ENCODE measurements at regions not wholly inside any gene's neighbourhood (a gene's known extent, or its start where the extent isn't known, plus 50 kb on each side); places are given as distances from the start of the nearest gene placed in this dataset.

GRCh38 chr20:6831461-6831860 lies 64.0 kb downstream of the BMP2 start:
- DNase-seq (ENCODE audit: low read depth): no peak

GRCh38 chr20:6832811-6833210 lies 65.3 kb downstream of the BMP2 start:
- DNase-seq (ENCODE audit: low read depth): no peak

- DNase-seq (ENCODE audit: low read depth): no peak
Measured at GRCh38 chr20:6835609-6836008, 68.1 kb downstream of the BMP2 start.

GRCh38 chr20:6836821-6837374 lies 69.4 kb downstream of the BMP2 start:
- DNase-seq (ENCODE audit: low read depth): no peak

GRCh38 chr20:6837730-6838129 lies 70.2 kb downstream of the BMP2 start:
- DNase-seq (ENCODE audit: low read depth): no peak

GRCh38 chr20:6838181-6838826 lies 70.8 kb downstream of the BMP2 start:
- DNase-seq (ENCODE audit: low read depth): no peak

GRCh38 chr20:6841128-6841527 lies 73.6 kb downstream of the BMP2 start:
- no peak for DNase-seq (ENCODE audit: low read depth)

GRCh38 chr20:6845141-6845540 lies 77.7 kb downstream of the BMP2 start:
- DNase-seq (ENCODE audit: low read depth): no peak

- no peak for DNase-seq (ENCODE audit: low read depth)
Measured at GRCh38 chr20:6848041-6848440, 80.6 kb downstream of the BMP2 start.

- DNase-seq (ENCODE audit: low read depth): no peak
Measured at GRCh38 chr20:6848992-6849391, 81.5 kb downstream of the BMP2 start.

GRCh38 chr20:6851136-6851535 lies 83.7 kb downstream of the BMP2 start:
- no peak for DNase-seq (ENCODE audit: low read depth)

- DNase-seq (ENCODE audit: low read depth): no peak
Measured at GRCh38 chr20:6852478-6852877, 85.0 kb downstream of the BMP2 start.

GRCh38 chr20:6855104-6855503 lies 87.6 kb downstream of the BMP2 start:
- DNase-seq (ENCODE audit: low read depth): no peak

- no peak for DNase-seq (ENCODE audit: low read depth)
Measured at GRCh38 chr20:6855796-6856195, 88.3 kb downstream of the BMP2 start.

GRCh38 chr20:6857927-6858326 lies 90.4 kb downstream of the BMP2 start:
- DNase-seq (ENCODE audit: low read depth): no peak

- DNase-seq (ENCODE audit: low read depth): no peak
Measured at GRCh38 chr20:6863355-6863754, 95.9 kb downstream of the BMP2 start.

GRCh38 chr20:6863798-6864201 lies 96.3 kb downstream of the BMP2 start:
- DNase-seq (ENCODE audit: low read depth): no peak

- DNase-seq (ENCODE audit: low read depth): no peak
Measured at GRCh38 chr20:6864740-6865139, 97.3 kb downstream of the BMP2 start.

GRCh38 chr20:6866741-6867140 lies 99.3 kb downstream of the BMP2 start:
- DNase-seq (ENCODE audit: low read depth): peak; percentile 1

- DNase-seq (ENCODE audit: low read depth): no peak
Measured at GRCh38 chr20:6868861-6869260, 101.4 kb downstream of the BMP2 start.

- DNase-seq (ENCODE audit: low read depth): no peak
Measured at GRCh38 chr20:6870559-6870958, 103.1 kb downstream of the BMP2 start.

GRCh38 chr20:6877633-6878032 lies 110.1 kb downstream of the BMP2 start:
- DNase-seq (ENCODE audit: low read depth): no peak

- DNase-seq (ENCODE audit: low read depth): peak; percentile 59
Measured at GRCh38 chr20:6882561-6883291, 115.2 kb downstream of the BMP2 start.

GRCh38 chr20:6884114-6884513 lies 116.6 kb downstream of the BMP2 start:
- no peak for DNase-seq (ENCODE audit: low read depth)
